Ureter (tissue), 1 donor: ENCODE measurements at regions not wholly inside any gene's neighbourhood (a gene's known extent, or its start where the extent isn't known, plus 50 kb on each side); places are given as distances from the start of the nearest gene placed in this dataset.
"Not testable (repeated sequence)": the region's sequence is repeated elsewhere in the genome, so short reads cannot be mapped to it uniquely, and the experiment has no call there.

Source experiments
- DNase-seq: peaks from one replicate; pipeline ENCODE4 v3.0.0-alpha.2; 2020; ENCODE audit warnings: low spot score
- donor health status: DM: yes; HTN: yes; CAD: no.

GRCh38 chr3:166993015-166993630 lies 387.0 kb downstream of the ZBBX start:
- no peak for DNase-seq

- DNase-seq: no peak
These were observed 394.1 kb downstream of the ZBBX start for GRCh38 chr3:166986000-166986399.

- DNase-seq: not testable (repeated sequence)
These were observed 404.3 kb downstream of the ZBBX start for GRCh38 chr3:166975796-166976195.

GRCh38 chr3:166967714-166968113 lies 412.4 kb downstream of the ZBBX start:
- not testable (repeated sequence) for DNase-seq

- DNase-seq: no peak
These were observed 417.2 kb downstream of the ZBBX start for GRCh38 chr3:166962911-166963310.

GRCh38 chr3:166957121-166957520 lies 423.0 kb downstream of the ZBBX start:
- no peak for DNase-seq

GRCh38 chr3:166955201-166955939 lies 424.7 kb downstream of the ZBBX start:
- no peak for DNase-seq

GRCh38 chr3:166934879-166935278 lies 445.2 kb downstream of the ZBBX start:
- no peak for DNase-seq

- DNase-seq: no peak
These were observed 462.7 kb downstream of the ZBBX start for GRCh38 chr3:166917437-166917836.

- no peak for DNase-seq
These were observed 477.7 kb downstream of the ZBBX start for GRCh38 chr3:166902374-166902773.

- no peak for DNase-seq
These were observed 479.1 kb downstream of the ZBBX start for GRCh38 chr3:166900866-166901577.

GRCh38 chr3:166897811-166898210 lies 482.3 kb downstream of the ZBBX start:
- DNase-seq: no peak

- DNase-seq: no peak
These were observed 490.9 kb downstream of the ZBBX start for GRCh38 chr3:166889241-166889640.

GRCh38 chr3:166879661-166880060 lies 500.4 kb downstream of the ZBBX start:
- DNase-seq: no peak

GRCh38 chr3:166877971-166878370 lies 502.1 kb downstream of the ZBBX start:
- no peak for DNase-seq

GRCh38 chr3:166864473-166865467 lies 515.3 kb downstream of the ZBBX start:
- DNase-seq: no peak

GRCh38 chr3:166860217-166860616 lies 519.9 kb downstream of the ZBBX start:
- no peak for DNase-seq

GRCh38 chr3:166844329-166844728 lies 535.8 kb downstream of the ZBBX start:
- no peak for DNase-seq

- DNase-seq: not testable (repeated sequence)
These were observed 537.3 kb downstream of the ZBBX start for GRCh38 chr3:166842784-166843183.

GRCh38 chr3:166837535-166837934 lies 542.6 kb downstream of the ZBBX start:
- DNase-seq: no peak

GRCh38 chr3:166836836-166837235 lies 543.3 kb downstream of the ZBBX start:
- no peak for DNase-seq

GRCh38 chr3:166829896-166830295 lies 550.2 kb downstream of the ZBBX start:
- DNase-seq: no peak
